Epithelial cell of esophagus (primary cell): ENCODE measurements at regions not wholly inside any gene's neighbourhood (a gene's known extent, or its start where the extent isn't known, plus 50 kb on each side); places are given as distances from the start of the nearest gene placed in this dataset.

Experiments used
- DNase-seq: peaks from one replicate; pipeline ENCODE4 v3.0.0; 2010; ENCODE audit warnings: low read depth
- H3K4me3 ChIP-seq: 2 replicates; pipeline ENCODE4 v1.5.1; 2011; ENCODE audit warnings: mild to moderate bottlenecking, low read length, control low read depth
- TF ChIP-seq, protein P1 (sequence below): IDR thresholded peaks from 2 replicates; pipeline ENCODE4 v1.5.1; 2011; ENCODE audit warnings: low read depth, mild to moderate bottlenecking, low read length, control low read depth, inconsistent platforms; ENCODE audit not compliant: insufficient read depth; ENCODE audit errors: missing control alignments

DNA sequence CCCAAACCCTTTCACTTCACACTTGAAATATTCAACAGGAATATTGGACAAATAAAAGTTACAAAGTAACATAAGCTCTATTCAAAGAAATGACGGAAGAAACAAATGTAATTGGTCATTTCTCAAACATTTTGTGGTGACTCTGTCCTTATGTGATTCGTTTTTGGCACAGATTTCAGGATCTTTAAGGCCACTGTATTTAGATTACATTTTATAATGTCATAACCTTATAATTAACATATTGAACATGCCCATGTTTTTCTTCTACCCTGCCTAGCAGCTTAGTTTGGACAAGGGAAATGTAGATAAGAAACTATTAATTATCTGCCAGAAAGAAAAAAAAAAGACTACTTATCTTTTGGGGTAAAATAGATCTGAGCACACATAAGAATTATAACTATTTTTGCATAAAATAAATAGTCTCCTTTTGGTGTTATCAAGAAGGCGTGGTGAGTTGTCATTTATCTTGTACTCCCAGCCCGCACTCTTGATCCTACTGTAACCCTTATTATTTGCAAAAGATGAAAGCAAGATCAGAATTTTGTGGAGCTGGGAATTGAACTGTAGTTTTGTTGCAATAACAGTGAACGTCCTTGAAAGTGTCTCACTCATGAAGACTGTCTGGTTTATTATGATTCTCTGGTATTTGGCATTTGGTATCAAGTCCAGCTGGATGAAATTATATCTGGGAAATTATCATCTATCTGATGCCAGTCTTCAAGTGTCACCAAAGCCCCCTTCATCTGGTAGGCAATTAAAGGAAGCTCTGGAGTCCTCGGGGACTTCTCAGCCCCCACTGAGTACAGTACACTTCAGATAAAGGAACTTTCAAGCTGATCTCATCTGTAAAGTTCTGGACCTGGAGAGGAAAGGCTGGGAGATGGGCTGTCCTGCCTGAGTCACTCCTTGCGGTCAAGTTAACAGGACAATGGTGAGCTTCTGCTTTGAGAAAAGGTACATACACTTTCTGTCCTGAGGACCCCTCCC lies 175.7 kb upstream of the INHBA start:
- TF ChIP-seq, protein P1, sequence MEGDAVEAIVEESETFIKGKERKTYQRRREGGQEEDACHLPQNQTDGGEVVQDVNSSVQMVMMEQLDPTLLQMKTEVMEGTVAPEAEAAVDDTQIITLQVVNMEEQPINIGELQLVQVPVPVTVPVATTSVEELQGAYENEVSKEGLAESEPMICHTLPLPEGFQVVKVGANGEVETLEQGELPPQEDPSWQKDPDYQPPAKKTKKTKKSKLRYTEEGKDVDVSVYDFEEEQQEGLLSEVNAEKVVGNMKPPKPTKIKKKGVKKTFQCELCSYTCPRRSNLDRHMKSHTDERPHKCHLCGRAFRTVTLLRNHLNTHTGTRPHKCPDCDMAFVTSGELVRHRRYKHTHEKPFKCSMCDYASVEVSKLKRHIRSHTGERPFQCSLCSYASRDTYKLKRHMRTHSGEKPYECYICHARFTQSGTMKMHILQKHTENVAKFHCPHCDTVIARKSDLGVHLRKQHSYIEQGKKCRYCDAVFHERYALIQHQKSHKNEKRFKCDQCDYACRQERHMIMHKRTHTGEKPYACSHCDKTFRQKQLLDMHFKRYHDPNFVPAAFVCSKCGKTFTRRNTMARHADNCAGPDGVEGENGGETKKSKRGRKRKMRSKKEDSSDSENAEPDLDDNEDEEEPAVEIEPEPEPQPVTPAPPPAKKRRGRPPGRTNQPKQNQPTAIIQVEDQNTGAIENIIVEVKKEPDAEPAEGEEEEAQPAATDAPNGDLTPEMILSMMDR, result no peak
- DNase-seq, result no peak
- no peak overlapping the region for H3K4me3 ChIP-seq

DNA sequence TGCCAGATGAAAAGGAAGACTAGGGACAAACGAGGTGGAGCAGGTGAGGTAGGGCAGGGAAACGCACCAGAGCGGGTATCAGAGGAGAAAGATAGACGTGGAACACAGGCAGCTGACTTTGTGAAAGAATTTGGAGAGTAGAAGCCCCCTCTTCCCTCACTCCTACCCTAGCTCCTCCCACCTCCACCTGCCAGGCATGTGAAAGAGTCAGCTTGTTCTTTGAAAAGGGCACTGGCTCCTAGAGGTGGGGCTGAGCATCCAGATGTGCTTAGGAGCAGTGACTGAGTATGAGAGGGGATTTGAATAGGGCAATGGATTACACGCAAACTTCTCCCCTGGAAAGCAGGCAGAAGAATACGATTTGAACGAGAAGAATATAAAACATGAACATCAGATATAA lies 174.2 kb upstream of the INHBA start:
- no peak for DNase-seq
- TF ChIP-seq, protein P1, result no peak
- no peak overlapping the region for H3K4me3 ChIP-seq

DNA sequence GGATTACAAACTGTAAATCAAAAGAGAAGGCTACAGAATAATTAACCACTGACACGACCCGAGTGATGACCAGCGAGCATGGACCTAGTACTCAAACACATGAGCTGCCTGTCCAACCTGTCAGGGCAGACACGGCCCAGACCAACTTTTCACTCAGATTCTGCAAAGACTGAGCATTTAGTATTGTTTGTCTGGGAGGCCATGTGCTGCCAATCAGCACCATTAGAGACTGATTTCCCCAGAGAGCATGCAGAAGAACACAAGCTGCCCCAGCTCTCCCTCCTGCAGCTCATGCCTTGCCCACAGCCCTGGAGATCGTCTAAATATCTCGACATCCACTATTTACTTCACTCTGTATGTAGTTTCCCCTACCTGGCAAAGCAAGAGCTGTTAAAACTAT lies 172.6 kb upstream of the INHBA start:
- TF ChIP-seq, protein P1, result no peak
- DNase-seq, result no peak
- no peak overlapping the region for H3K4me3 ChIP-seq

DNA sequence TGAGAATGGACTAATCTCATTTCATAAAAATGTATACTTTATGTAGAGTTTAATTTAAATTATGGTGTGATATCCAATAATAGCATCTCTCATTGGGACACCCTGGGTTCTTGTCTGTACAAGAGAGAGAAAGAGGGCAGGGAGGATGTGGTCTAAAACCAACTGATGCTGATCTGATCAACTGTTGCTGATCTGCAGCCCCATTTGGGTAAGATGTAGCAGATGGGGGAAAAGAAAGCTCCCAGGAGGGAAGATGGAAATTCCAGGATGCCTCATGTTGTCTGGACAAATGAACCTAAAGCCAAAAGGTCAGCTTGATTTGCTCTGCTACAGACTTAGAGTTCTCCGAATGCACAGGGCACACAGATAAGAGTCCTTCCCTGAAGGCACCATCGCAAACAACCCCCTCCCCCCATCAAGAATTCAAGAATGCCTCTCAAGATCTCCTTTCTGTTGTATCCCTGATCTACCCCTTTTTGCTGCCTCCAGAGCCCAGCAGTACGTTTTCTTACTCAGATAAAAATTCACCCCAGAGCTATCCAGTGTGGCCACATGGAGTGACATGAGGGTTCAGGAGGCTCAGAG lies 171.4 kb upstream of the INHBA start:
- DNase-seq, result no peak
- TF ChIP-seq, protein P1, result no peak
- H3K4me3 ChIP-seq, result no peak overlapping the region

DNA sequence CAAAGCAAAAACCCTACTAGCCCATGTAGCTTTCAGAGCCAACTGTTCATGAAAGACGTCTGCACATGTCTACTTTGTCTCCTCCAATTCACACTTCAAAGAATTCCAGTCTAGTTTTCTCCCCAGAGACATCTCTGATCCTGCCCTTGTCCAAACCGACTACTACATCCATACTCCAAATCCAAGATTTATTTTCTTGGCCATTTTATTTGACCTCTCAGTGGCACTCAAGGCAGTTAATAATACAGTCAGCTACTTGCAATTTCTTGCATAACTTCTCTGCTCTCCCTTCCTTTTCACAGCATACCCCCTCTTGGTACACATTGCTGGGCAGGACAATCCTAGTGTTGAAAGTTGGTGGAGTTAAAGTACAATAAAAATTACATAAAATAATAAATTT lies 170.9 kb upstream of the INHBA start:
- no peak overlapping the region for H3K4me3 ChIP-seq
- TF ChIP-seq, protein P1, result no peak
- DNase-seq, result no peak

DNA sequence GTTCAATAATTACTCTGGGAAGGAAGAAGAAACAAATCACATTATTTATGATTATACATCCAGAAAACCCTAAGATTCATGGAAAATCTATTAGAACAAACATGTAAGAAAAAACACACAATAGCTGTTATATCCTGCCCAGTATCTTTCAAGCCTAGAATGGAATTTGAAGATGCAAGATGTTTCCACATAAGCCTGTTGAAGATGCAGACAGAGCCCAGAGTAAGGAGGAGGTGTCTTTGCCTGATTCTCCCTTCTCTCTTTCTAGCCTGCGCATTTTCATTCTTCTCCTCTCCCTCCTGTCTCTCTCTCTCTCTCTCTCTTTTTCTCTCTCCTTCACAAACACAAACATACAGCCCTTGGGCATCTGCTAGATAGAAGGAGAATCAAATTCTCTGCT lies 170.1 kb upstream of the INHBA start:
- H3K4me3 ChIP-seq, result no peak overlapping the region
- TF ChIP-seq, protein P1, result no peak
- no peak for DNase-seq
